Panc1 (cell line): ENCODE measurements at regions not wholly inside any gene's neighbourhood (a gene's known extent, or its start where the extent isn't known, plus 50 kb on each side); places are given as distances from the start of the nearest gene placed in this dataset.
"Not testable (repeated sequence)": the region's sequence is repeated elsewhere in the genome, so short reads cannot be mapped to it uniquely, and the experiment has no call there.

ENCODE experiments used
- ATAC-seq: fragments of 200-7000 bp; cut with Tn5 transposase; 2 replicates; pipeline ENCODE4 v1.9.1; 2020; ENCODE audit warnings: mild to moderate bottlenecking, moderate library complexity
- BruUV-seq: library from RNA; stranded (reverse); fragments of 400-500 nt; replicated peaks from 2 replicates; lab custom pipeline; 2021; lab: Mats Ljungman, UMichigan
- CTCF ChIA-PET: fragments of 300-600 bp; sonication (Branson Sonifier 250); formaldehyde crosslinking; loops from one replicate; lab custom pipeline; 2022; ENCODE audit warnings: antibody characterized with exemption; lab: Charles Lee
- POLR2A ChIA-PET: fragments of 300-600 bp; sonication (Branson Sonifier 250); formaldehyde crosslinking; loops from one replicate; lab custom pipeline; 2022; ENCODE audit warnings: antibody characterized with exemption; lab: Charles Lee
- DNase-seq: peaks from one replicate; pipeline ENCODE4 v3.0.0-alpha.2; 2010; ENCODE audit warnings: low read depth, low spot score
- H3K27ac ChIP-seq: 2 replicates; pipeline ENCODE4 v1.5.1; 2011; ENCODE audit warnings: mild to moderate bottlenecking, low read length, inconsistent platforms
- H3K27me3 ChIP-seq: fragments of 200-500 bp; sonication (Bioruptor generic); 2 replicates; pipeline ENCODE4 v1.6.0; 2014; ENCODE audit warnings: low read length, inconsistent platforms; ENCODE audit not compliant: control insufficient read depth, insufficient read depth
- H3K36me3 ChIP-seq: fragments of 200-500 bp; sonication (Bioruptor generic); 2 replicates; pipeline ENCODE4 v1.5.1; 2014; ENCODE audit warnings: inconsistent platforms, mild to moderate bottlenecking, low read length, moderate library complexity; ENCODE audit not compliant: control insufficient read depth, insufficient read depth
- H3K4me1 ChIP-seq: 2 replicates; pipeline ENCODE4 v1.5.1; 2011; ENCODE audit warnings: inconsistent platforms, mild to moderate bottlenecking, low read length, moderate library complexity; ENCODE audit not compliant: control insufficient read depth, insufficient read depth
- H3K4me3 ChIP-seq, 2 experiments: 2 replicates each; pipeline ENCODE4 v1.5.1; 2011 to 2012; ENCODE audit warnings: low read depth in 2 of 2, low read length in 2 of 2, mild to moderate bottlenecking in 2 of 2, inconsistent platforms in 1 of 2, moderate library complexity in 1 of 2
- H3K9me3 ChIP-seq: fragments of 200-500 bp; sonication (Bioruptor generic); 2 replicates; pipeline ENCODE4 v1.5.1; 2014; ENCODE audit warnings: low read depth, mild to moderate bottlenecking, inconsistent platforms, low read length, moderate library complexity; ENCODE audit not compliant: control insufficient read depth, insufficient read depth
- CTCF ChIP-seq: fragments of 450-650 bp; IDR thresholded peaks from 2 replicates; pipeline ENCODE4 v1.5.1; 2017; ENCODE audit warnings: mild to moderate bottlenecking
- POLR2AphosphoS5 ChIP-seq: IDR thresholded peaks from 2 replicates; pipeline ENCODE4 v1.6.1; 2012; ENCODE audit warnings: mild to moderate bottlenecking, low read depth, low read length, moderate library complexity
- REST ChIP-seq, 2 experiments: IDR thresholded peaks; 2 replicates each; pipeline ENCODE4 v1.6.1; 2011 to 2012; ENCODE audit warnings: low read depth in 2 of 2, control low read depth in 1 of 2, low read length in 1 of 2, mild to moderate bottlenecking in 1 of 2, moderate library complexity in 1 of 2; ENCODE audit not compliant: insufficient read depth in 1 of 2
- SIN3A ChIP-seq: IDR thresholded peaks from 2 replicates; pipeline ENCODE4 v1.6.1; 2012; ENCODE audit warnings: low read depth, mild to moderate bottlenecking, low read length, moderate library complexity, borderline replicate concordance; ENCODE audit not compliant: insufficient read depth
- TCF7L2 ChIP-seq: IDR thresholded peaks from 2 replicates; pipeline ENCODE4 v1.6.1; 2011; ENCODE audit warnings: mild to moderate bottlenecking, low read depth, low read length, inconsistent platforms
- in situ Hi-C: cut with HindIII; loops from 2 replicates; pipeline ENCODE4 v1.10.0; 2016; ENCODE audit warnings: low sequenced_read_pairs, low pct_unique_long_range_greater_than_20kb
- intact Hi-C: fragments of 100-400 bp; cut with micrococcal nuclease; formaldehyde crosslinking; loops from one replicate; pipeline ENCODE4 v1.10.0; 2022; ENCODE audit not compliant: unreplicated experiment

GRCh38 chr7:104275900-104276299 lies 52.5 kb upstream of the LHFPL3 start:
- Histone ChIP-seq H3K4me3 (no peak overlapping the region), H3K27ac (no peak overlapping the region), H3K27me3 (no peaks in the 10 kb centered on the region; the same call in 1 of the 2 replicates), H3K36me3 (no peaks in the 10 kb centered on the region), H3K4me1 (no peaks in the 10 kb centered on the region), H3K9me3 (no peaks in the 10 kb centered on the region)
- TF ChIP-seq SIN3A (no peak), REST (IDR thresholded peaks at IDR 0.05; ENCODE audit: insufficient read depth in 1 of 2, low read depth in 2 of 2, low read length in 1 of 2) (no peak), TCF7L2 (no peak), POLR2AphosphoS5 (no peak), CTCF (no peak)
- intact Hi-C loops: no loop called here
- BruUV-seq: no TSS peak
- POLR2A ChIA-PET: no interaction called here
- CTCF ChIA-PET: no interaction called here
- in situ Hi-C loops: no loop called here
- DNase-seq: no peak
- no peak for ATAC-seq

- H3K36me3 ChIP-seq, H3K4me1 ChIP-seq, intact Hi-C loops, POLR2A ChIA-PET, CTCF ChIA-PET, H3K27me3 ChIP-seq, in situ Hi-C loops, ATAC-seq, H3K4me3 ChIP-seq, DNase-seq, BruUV-seq, H3K9me3 ChIP-seq, H3K27ac ChIP-seq: not testable (repeated sequence)
Measured at GRCh38 chr7:104276730-104277129, 51.7 kb upstream of the LHFPL3 start.
